GM18873 (cell line): ENCODE measurements at regions not wholly inside any gene's neighbourhood (a gene's known extent, or its start where the extent isn't known, plus 50 kb on each side); places are given as distances from the start of the nearest gene placed in this dataset.

Experiments used
- ATAC-seq: cut with Tn5 transposase; IDR thresholded peaks from one replicate; pipeline ENCODE4 v1.9.1; 2021; ENCODE audit warnings: mild to moderate bottlenecking, moderate library complexity, moderate number of reproducible peaks; ENCODE audit not compliant: unreplicated experiment, low FRiP score

GRCh38 chr1:212219679-212220463 lies 65.3 kb upstream of the PPP2R5A start:
- ATAC-seq: no peak

GRCh38 chr1:212221801-212222200 lies 63.4 kb upstream of the PPP2R5A start:
- ATAC-seq: no peak

GRCh38 chr1:212224102-212224501 lies 61.1 kb upstream of the PPP2R5A start:
- ATAC-seq: no peak

- ATAC-seq: no peak
Observed at GRCh38 chr1:212225416-212225815, 59.8 kb upstream of the PPP2R5A start.

GRCh38 chr1:212225871-212226302 lies 59.3 kb upstream of the PPP2R5A start:
- ATAC-seq: no peak

- ATAC-seq: no peak
Observed at GRCh38 chr1:212226467-212226866, 58.7 kb upstream of the PPP2R5A start.

GRCh38 chr1:212228076-212228475 lies 57.1 kb upstream of the PPP2R5A start:
- ATAC-seq: no peak

GRCh38 chr1:212228591-212229119 lies 56.6 kb upstream of the PPP2R5A start:
- ATAC-seq: no peak

GRCh38 chr1:212229654-212230053 lies 55.6 kb upstream of the PPP2R5A start:
- ATAC-seq: no peak

GRCh38 chr1:212230329-212230728 lies 54.9 kb upstream of the PPP2R5A start:
- ATAC-seq: no peak

- ATAC-seq: no peak
Observed at GRCh38 chr1:212231372-212231771, 53.8 kb upstream of the PPP2R5A start.

GRCh38 chr1:212232090-212232489 lies 53.1 kb upstream of the PPP2R5A start:
- ATAC-seq: no peak

- no peak for ATAC-seq
Observed at GRCh38 chr1:212233321-212233720, 51.9 kb upstream of the PPP2R5A start.

- no peak for ATAC-seq
Observed at GRCh38 chr1:212234431-212235395, 50.5 kb upstream of the PPP2R5A start.
